Astrocyte of the spinal cord (primary cell): ENCODE measurements at regions not wholly inside any gene's neighbourhood (a gene's known extent, or its start where the extent isn't known, plus 50 kb on each side); places are given as distances from the start of the nearest gene placed in this dataset.

Experiments used
- DNase-seq: peaks from one replicate; pipeline ENCODE4 v3.0.0; 2011; ENCODE audit warnings: low read depth, low spot score
- H3K4me3 ChIP-seq: 2 replicates; pipeline ENCODE4 v1.5.1; 2011; ENCODE audit warnings: low read depth, mild to moderate bottlenecking, low read length, moderate library complexity
- CTCF ChIP-seq: IDR thresholded peaks from 2 replicates; pipeline ENCODE4 v1.5.1; 2012; ENCODE audit warnings: low read depth, mild to moderate bottlenecking, low read length, inconsistent platforms
- in situ Hi-C: cut with HindIII; loops from 2 replicates; pipeline ENCODE4 v1.10.0; 2017; ENCODE audit warnings: low sequenced_read_pairs

- no peak for TF ChIP-seq CTCF
- no peak overlapping the region for H3K4me3 ChIP-seq
- DNase-seq: no peak
- in situ Hi-C loops: no loop called here
These were observed 278.0 kb upstream of the HDAC4 start for GRCh38 chr2:239678666-239679296.

GRCh38 chr2:239678186-239678490, 277.3 kb upstream of the HDAC4 start:
- DNase-seq: no peak
- in situ Hi-C loops: no loop called here
- TF ChIP-seq CTCF: no peak
- no peak overlapping the region for H3K4me3 ChIP-seq

GRCh38 chr2:239677453-239678185, 276.8 kb upstream of the HDAC4 start:
- no peak overlapping the region for H3K4me3 ChIP-seq
- TF ChIP-seq CTCF: no peak
- no peak for DNase-seq
- in situ Hi-C loops: no loop called here

- in situ Hi-C loops: no loop called here
- TF ChIP-seq CTCF: no peak
- DNase-seq: no peak
- H3K4me3 ChIP-seq: no peak overlapping the region
These were observed 276.1 kb upstream of the HDAC4 start for GRCh38 chr2:239676716-239677452.

- in situ Hi-C loops: no loop called here
- no peak for DNase-seq
- no peak overlapping the region for H3K4me3 ChIP-seq
- no peak for TF ChIP-seq CTCF
These were observed 275.3 kb upstream of the HDAC4 start for GRCh38 chr2:239675826-239676715.
